HL-60/S4 treated with phorbol 12-myristate 13-acetate at 8.2 ng/mL for 4 days and 3 days (cell line): ENCODE measurements at regions not wholly inside any gene's neighbourhood (a gene's known extent, or its start where the extent isn't known, plus 50 kb on each side); places are given as distances from the start of the nearest gene placed in this dataset.

ENCODE experiments used
- in situ Hi-C: fragments of 300-500 bp; cut with MboI; formaldehyde crosslinking; loops from 2 replicates; pipeline ENCODE4 v1.15.0; 2022; ENCODE audit warnings: low sequenced_read_pairs

GRCh38 chr10:78910886-78911285 lies 157.9 kb upstream of the ZMIZ1 start:
- in situ Hi-C loops, result no loop called here

DNA sequence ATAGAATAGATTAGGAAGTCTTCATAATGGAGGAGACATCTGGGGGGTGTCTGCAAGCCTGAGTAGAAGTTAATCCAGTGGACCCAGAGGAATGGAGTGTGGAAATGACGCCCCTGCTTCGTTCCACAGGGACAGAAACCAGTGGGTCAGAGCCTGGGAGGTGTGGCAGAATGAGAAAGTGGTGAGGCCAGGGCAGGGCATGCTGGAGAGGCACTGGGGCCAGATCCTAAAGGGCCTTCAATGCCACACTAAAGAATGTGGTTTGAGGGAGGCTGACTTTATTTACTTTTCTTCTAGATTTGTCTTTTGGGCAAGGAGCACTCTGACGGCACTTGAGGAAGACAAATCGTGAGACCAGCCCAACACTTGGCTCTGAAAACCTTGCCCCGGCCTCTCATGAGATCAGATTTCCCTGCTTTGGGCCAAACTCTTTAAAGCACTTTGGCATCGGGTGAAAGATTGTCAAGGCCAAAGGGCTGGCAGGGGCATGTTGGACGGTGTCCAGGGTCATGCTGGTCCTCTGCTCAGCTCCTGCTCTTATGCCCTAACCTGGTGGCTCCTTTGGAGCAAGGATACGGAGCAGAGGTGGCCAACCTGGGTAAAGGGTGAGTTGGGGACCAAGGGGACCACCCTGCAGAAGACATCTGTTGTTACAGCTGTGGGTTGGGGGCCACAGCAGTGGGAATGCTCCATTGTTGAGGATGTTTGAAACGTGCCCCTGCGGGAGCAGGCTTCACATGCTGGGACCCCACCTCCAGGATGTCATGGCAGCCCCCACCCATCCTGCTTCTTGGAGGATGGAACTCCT lies 157.0 kb upstream of the ZMIZ1 start:
- in situ Hi-C loops, result no loop called here

GRCh38 chr10:78912361-78913218 lies 156.2 kb upstream of the ZMIZ1 start:
- in situ Hi-C loops, result no loop called here

DNA sequence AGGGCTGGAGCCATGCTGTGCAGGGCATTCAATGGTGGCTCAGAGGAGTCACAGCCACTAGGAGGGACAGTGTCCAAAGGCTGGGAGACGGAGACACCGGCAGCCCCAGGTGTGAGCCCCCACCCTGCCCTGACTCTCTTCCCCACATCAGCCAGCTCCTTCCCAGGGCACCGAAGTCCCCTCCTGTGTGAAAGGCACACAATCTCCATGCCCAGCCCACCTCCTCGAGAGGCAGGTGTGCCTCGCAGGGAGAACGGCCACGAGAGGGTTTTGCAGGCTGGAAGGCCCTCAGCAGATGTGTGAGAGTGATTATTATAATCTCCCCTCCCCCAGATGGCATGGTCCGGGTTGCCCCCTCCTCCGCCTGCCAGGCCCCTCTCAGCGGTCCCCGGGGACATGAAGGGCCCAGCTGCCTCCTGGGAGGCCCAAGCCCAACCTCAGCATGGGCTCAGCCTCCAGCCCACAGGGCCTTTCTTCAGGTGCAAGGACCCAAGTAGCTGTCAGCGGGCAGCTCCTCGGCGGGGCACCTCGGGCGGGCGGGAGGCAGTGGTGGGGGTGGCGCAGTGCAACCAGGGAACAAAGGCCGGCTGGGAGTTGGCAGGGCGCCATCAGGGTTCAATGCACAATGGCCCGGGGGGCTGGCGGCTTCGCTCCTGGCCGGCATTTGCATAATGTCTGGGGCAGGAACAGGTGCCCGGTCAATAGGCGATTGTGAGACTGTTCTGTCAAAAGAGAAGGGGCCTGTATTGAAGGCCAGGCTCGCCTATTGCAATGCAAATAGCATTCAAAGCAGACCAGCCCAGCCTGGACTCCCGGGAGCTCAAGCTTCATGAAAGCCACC lies 155.3 kb upstream of the ZMIZ1 start:
- in situ Hi-C loops, result no loop called here

DNA sequence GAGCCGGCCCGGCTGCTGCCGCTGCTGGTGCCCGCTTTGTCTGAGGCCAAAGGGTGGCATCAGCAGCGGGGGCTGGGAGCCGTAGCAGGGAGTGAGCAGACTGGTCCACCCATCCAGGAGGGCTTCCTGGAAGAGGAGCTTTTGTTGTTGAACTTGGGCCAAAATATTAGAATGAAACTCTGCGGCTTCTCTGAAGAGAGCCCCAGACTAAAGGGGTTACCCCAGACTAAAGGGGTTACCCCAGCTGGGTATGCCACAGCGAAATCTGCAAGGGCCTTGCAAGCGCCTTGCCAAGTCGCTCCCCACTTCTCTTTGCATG lies 154.7 kb upstream of the ZMIZ1 start:
- in situ Hi-C loops, result no loop called here

- in situ Hi-C loops, result no loop called here
Observed at GRCh38 chr10:78914502-78915189, 154.1 kb upstream of the ZMIZ1 start.

DNA sequence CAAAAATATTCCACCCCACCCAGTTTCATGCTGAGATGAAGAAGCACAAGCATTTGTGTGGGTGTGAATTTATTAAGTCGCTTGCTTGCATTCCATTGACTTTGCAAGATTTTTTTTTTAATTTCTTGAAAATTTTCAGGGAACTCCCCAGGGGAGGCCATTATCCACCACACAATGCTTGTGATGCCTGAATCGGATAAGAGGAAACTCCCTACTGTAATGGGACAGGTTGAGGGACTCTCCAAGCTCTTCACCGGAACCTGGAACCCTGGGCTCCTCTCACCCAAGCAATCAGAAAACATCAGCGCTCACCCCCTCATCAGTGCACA lies 153.6 kb upstream of the ZMIZ1 start:
- in situ Hi-C loops, result no loop called here

- in situ Hi-C loops, result no loop called here
Observed at GRCh38 chr10:78916227-78916626, 152.5 kb upstream of the ZMIZ1 start.

DNA sequence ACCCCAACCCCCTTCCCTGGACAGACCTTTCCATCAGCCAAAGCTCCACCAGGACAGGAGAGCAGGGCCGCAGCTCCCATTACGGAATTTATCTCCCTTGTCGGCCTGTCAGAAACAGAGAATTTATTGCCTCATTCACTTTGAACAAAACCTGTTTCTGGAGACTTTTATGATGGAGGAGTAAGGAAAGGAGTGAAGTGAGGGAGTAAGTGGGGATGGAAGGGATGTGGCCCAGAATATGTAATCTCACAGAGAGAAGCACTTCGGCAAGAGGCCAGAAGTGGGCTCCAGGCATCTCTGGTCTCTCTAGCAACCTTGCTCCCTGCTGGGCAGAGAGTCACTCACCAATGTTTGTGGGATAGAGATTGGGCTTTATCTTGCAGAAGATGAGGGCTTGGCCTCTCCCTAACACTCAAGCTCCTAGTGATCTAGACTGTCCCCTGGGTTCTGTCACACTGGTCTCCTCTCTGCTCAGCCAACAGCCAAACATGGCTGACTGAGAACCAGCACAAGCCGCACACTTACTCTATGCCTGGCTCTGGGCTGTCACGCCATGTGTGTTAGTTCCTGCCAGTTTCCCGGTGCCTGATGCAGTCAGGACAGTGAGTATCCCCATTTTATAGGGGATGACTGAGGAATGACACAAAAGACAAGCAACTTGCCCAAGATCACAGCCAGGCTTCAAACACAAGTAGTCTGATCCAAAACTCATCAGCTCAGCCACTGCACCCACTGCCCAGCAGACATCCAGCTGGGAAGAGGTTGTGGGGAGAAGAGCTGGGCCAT lies 149.4 kb upstream of the ZMIZ1 start:
- in situ Hi-C loops, result no loop called here

DNA sequence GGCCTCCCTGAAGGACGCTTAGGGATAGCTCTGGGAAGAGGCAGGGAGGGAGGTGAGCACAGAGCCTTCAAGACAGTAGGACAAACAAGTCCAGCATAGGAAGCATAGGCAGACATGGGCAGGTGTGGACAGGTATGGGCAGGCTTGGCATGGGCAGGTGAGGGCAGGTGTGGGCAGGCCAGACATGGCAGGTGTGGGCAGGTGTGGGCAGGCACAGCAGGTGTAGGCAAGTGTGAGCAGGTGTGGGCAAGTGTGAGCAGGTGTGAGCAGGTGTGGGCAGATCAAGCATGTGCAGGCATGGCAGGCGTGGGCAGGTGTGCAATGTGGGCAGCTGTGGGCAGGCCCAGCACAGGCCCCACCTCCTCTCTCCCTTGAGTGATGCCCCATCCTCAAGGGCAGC lies 148.8 kb upstream of the ZMIZ1 start:
- in situ Hi-C loops, result no loop called here

- in situ Hi-C loops, result no loop called here
Observed at GRCh38 chr10:78921895-78922294, 146.9 kb upstream of the ZMIZ1 start.

GRCh38 chr10:78923647-78924318 lies 145.0 kb upstream of the ZMIZ1 start:
- in situ Hi-C loops, result no loop called here

GRCh38 chr10:78924319-78925003 lies 144.3 kb upstream of the ZMIZ1 start:
- in situ Hi-C loops, result no loop called here

GRCh38 chr10:78925275-78925674 lies 143.5 kb upstream of the ZMIZ1 start:
- in situ Hi-C loops, result no loop called here

DNA sequence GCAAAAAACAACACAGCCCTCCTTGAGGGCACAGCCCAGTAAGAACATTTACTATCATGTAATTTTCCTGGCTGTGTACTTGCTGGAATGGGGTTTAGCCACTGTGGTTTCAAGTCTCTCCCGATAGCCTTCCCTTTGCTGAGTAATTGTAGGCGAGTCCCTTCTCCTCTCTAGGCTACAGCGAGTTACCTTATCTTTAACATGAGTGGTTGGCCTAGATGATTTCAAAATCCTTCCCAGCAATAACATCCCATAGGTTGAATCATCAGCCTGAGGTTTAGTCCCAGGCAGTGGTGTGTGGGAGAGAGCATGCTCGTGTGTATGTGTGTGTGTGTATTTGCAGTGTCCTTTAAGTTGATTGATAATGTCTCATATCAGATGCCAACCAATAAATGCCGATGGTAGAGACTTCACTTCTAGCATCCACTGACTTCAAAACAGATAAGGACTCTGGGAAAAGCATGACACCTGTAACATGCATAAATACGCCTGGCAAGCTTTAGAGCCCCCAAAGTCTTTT lies 142.9 kb upstream of the ZMIZ1 start:
- in situ Hi-C loops, result no loop called here

GRCh38 chr10:78927257-78927995 lies 141.3 kb upstream of the ZMIZ1 start:
- in situ Hi-C loops, result no loop called here

DNA sequence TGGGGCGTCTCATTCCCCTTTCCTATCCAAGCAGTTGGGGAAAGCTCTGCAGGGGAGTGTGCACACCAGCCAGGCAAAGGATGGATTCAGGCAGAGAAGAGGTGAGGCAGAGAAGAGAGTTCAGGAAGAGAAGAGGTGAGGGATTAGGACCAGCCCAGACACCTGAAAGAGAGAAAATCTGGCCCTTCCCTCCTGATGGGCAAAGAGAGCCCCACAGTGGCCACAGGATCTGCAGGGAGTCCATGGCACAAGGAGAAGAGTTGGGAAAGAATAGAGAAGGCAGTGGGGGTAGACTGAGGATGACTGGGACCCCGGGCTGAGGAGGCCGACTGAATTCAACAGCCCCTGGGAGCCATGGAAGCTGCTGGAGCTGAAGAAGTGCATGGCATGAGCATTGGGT lies 140.4 kb upstream of the ZMIZ1 start:
- in situ Hi-C loops, result no loop called here

- in situ Hi-C loops, result no loop called here
Observed at GRCh38 chr10:78929541-78929940, 139.2 kb upstream of the ZMIZ1 start.
